ENCODE measurements at regions not wholly inside any gene's neighbourhood (a gene's known extent, or its start where the extent isn't known, plus 50 kb on each side); places are given as distances from the start of the nearest gene placed in this dataset.
A peak's percentile ranks its signal among the peaks of the same experiment; 100 is the strongest.

DNA sequence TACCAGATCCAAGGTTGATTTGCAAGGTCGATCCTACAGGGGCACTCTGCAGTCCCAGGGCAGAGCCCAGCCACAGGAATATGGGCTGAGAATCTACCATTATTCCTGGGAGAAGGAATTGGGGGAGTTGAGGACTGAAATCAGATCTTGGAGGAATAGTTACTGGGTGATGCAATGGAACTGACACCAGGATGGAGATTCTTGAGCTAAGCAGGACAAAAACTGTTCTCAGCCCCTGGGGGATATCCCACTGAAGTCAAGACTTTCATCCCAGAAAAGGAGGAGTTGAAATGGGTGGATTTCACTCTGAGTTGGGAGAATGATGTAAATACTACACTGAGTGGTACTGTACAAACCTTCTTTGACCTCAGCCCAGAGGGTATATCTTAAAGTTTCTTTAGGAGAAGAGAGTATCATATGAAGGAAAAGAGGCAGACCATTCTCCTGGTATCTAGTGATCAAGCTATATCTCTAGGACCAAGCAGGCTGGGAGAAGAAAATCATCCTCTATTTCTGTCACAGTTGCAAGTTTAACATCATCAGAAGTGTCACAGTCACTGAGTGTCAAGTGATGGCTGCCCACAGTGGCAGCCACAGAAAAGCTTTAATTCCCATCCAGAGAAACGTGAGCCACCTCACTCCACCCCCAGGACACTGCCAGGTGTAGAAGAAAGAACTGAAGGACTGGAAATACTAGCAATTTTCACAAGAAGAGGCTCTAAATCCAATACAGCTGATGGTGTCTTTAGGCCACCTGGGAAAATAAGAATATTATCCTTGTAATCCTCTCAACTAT lies 181.9 kb downstream of the NUAK1 start:
- Mint-ChIP-seq H3K27ac (ENCODE audit: low read depth, unreplicated experiment) (no peak overlapping the region), H3K4me3 (ENCODE audit: unreplicated experiment) (no peak overlapping the region)
- CTCF ChIA-PET, result interaction anchor here (0.9 kb wide), 1 partner anchor 179 kb away, joined by 3 read pairs; no protein-coding TSS in a partner anchor

DNA sequence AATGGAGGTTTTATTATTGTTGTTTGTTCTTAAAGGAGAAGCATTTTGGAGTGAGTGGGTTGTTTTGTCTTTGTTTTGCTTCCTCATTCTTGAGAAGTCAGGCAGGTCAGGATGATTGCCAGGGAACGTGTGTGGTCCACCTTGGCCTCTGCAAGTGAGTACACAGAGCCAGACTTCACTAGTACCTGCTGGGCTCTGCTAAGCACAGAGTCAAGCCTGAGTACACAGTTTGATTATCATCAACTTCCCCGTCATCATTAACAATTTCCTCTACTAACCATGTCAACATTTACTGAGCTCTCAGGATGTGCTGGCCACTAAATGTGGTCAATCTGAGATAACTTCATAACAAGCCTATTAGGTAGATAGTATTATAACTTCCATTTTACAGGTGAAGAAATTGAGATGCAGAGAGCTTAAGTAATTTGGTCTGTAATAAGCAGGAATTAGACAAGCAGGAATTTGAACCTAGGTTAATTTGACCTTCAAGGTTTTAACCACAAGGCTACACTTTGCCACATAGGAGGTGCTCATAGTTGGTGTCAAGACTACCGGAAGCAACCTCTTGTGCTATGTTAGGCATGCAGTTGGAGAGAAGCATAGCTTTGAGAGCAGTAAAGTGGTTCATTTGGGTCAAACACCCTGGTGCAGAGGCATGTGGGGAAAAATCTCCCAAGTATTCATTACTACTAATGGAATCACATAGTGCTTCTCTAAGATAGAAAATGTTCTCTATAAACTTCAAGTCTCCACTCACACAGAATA lies 178.3 kb downstream of the NUAK1 start:
- Mint-ChIP-seq H3K27me3 (ENCODE audit: insufficient read depth, unreplicated experiment) (no peaks in the 10 kb centered on the region), H3K27ac (ENCODE audit: low read depth, unreplicated experiment) (no peak overlapping the region), H3K4me3 (ENCODE audit: unreplicated experiment) (no peak overlapping the region), H3K36me3 (ENCODE audit: insufficient read depth, unreplicated experiment) (no peaks in the 10 kb centered on the region), H3K9me3 (ENCODE audit: unreplicated experiment) (no peaks in the 10 kb centered on the region), H3K4me1 (ENCODE audit: insufficient read depth, unreplicated experiment) (peaks cover 16% of the 10 kb centered on the region)
- ChIA-PET POLR2A (interaction anchor here (1.1 to 1.3 kb wide), 2 partner anchors 21 to 26 kb away, joined by 4 to 5 read pairs; no protein-coding TSS in a partner anchor), CTCF (interaction anchor here (0.6 to 2.1 kb wide), 4 partner anchors 21 to 182 kb away, joined by 3 to 5 read pairs (median 4); no protein-coding TSS in a partner anchor)
- peak; percentile 5 for DNase-seq (ENCODE audit: unreplicated experiment)
- BruUV-seq (replicated peaks), result no TSS peak
- intact Hi-C loops (cut with micrococcal nuclease), result no loop called here
- TF ChIP-seq, protein P1, sequence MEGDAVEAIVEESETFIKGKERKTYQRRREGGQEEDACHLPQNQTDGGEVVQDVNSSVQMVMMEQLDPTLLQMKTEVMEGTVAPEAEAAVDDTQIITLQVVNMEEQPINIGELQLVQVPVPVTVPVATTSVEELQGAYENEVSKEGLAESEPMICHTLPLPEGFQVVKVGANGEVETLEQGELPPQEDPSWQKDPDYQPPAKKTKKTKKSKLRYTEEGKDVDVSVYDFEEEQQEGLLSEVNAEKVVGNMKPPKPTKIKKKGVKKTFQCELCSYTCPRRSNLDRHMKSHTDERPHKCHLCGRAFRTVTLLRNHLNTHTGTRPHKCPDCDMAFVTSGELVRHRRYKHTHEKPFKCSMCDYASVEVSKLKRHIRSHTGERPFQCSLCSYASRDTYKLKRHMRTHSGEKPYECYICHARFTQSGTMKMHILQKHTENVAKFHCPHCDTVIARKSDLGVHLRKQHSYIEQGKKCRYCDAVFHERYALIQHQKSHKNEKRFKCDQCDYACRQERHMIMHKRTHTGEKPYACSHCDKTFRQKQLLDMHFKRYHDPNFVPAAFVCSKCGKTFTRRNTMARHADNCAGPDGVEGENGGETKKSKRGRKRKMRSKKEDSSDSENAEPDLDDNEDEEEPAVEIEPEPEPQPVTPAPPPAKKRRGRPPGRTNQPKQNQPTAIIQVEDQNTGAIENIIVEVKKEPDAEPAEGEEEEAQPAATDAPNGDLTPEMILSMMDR (IDR thresholded peaks at IDR 0.05; ENCODE audit: unreplicated experiment), result no peak

More for the DNA sequence above, 181.9 kb downstream of the NUAK1 start:
- H3K27me3 Mint-ChIP-seq (ENCODE audit: insufficient read depth, unreplicated experiment), result no peaks in the 10 kb centered on the region
- TF ChIP-seq, protein P1 (IDR thresholded peaks at IDR 0.05; ENCODE audit: unreplicated experiment), result no peak
- DNase-seq (ENCODE audit: unreplicated experiment), result no peak
- POLR2A ChIA-PET, result interaction anchor here (1.3 to 1.7 kb wide), 2 partner anchors 12 to 17 kb away, joined by 3 read pairs; no protein-coding TSS in a partner anchor
- intact Hi-C loops (cut with micrococcal nuclease), result no loop called here
- no TSS peak for BruUV-seq (replicated peaks)
- no peaks in the 10 kb centered on the region for H3K36me3 Mint-ChIP-seq (ENCODE audit: insufficient read depth, unreplicated experiment)
- H3K9me3 Mint-ChIP-seq (ENCODE audit: unreplicated experiment), result no peaks in the 10 kb centered on the region
- H3K4me1 Mint-ChIP-seq (ENCODE audit: insufficient read depth, unreplicated experiment), result peaks cover 20% of the 10 kb centered on the region

DNA sequence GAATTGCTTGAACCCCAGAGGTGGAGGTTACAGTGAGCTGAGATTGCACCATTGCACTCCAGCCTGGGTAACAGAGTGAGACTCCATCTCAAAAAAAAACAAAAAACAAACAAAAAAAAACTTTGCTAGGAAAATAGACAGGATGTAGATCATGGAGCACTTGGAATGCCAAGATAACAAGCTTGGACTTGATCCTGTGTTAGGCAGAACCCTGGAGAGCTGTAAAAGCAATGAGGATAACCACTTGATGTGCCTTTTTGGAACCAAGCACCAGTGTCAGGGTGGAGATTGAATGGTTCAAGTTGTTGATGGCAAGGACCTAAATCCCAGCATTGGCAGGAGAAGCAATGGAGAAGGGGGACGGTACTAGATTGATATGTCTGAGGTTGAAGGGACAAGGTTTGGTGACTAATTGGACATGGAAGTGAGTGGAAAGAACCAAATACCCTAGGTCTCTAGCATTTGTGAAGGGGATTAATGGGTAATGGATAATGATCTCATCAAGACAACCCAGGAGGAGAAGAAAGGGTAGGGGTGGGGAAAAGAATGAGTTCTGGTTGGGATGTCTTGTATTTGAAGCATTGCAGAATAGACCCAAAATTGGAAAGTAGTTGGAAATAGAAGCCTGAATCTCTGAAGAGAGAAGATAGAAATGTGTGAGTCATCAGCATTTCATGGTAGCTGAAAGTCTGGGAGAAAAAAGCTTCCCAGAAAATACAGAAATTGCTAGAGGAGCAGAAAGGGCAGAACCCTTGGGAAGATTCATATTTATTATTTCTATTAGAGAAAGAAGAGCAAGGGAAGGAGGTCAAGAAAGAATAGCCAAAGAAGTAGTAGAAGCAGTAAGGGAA lies 176.7 kb downstream of the NUAK1 start:
- Mint-ChIP-seq H3K9me3 (ENCODE audit: unreplicated experiment) (no peaks in the 10 kb centered on the region), H3K4me3 (ENCODE audit: unreplicated experiment) (no peak overlapping the region), H3K27ac (ENCODE audit: low read depth, unreplicated experiment) (no peak overlapping the region), H3K27me3 (ENCODE audit: insufficient read depth, unreplicated experiment) (no peaks in the 10 kb centered on the region), H3K36me3 (ENCODE audit: insufficient read depth, unreplicated experiment) (no peaks in the 10 kb centered on the region), H3K4me1 (ENCODE audit: insufficient read depth, unreplicated experiment) (peaks cover 14% of the 10 kb centered on the region)
- CTCF ChIA-PET, result interaction anchor here (0.9 to 2.1 kb wide), 2 partner anchors 19 to 174 kb away, joined by 3 to 5 read pairs; no protein-coding TSS in a partner anchor
- DNase-seq (ENCODE audit: unreplicated experiment), result no peak
- POLR2A ChIA-PET, result interaction anchor here (1.3 to 1.4 kb wide), 2 partner anchors 22 to 277 kb away, joined by 3 to 5 read pairs; no protein-coding TSS in a partner anchor
- intact Hi-C loops (cut with micrococcal nuclease), result no loop called here
- no TSS peak for BruUV-seq (replicated peaks)
- TF ChIP-seq, protein P1 (IDR thresholded peaks at IDR 0.05; ENCODE audit: unreplicated experiment), result no peak

All from MCF 10A (cell line).